Hematopoietic multipotent progenitor cell treated with erythropoietin and hydrocortisone succinate and interleukin-3 and kit ligand, for 15 days (in vitro differentiated cells): ENCODE measurements at regions not wholly inside any gene's neighbourhood (a gene's known extent, or its start where the extent isn't known, plus 50 kb on each side); places are given as distances from the start of the nearest gene placed in this dataset.
"Not testable (repeated sequence)": the region's sequence is repeated elsewhere in the genome, so short reads cannot be mapped to it uniquely, and the experiment has no call there.

Experiments
- DNase-seq: peaks from one replicate; pipeline ENCODE4 v3.0.0-alpha.2; 2015; ENCODE audit warnings: low spot score

- no peak for DNase-seq
These were observed 62.7 kb upstream of the PELI2 start for GRCh38 chr14:56055511-56055910.

- DNase-seq = no peak
These were observed 62.2 kb upstream of the PELI2 start for GRCh38 chr14:56056031-56056430.

- no peak for DNase-seq
These were observed 61.0 kb upstream of the PELI2 start for GRCh38 chr14:56057071-56057741.

GRCh38 chr14:56057767-56058166 lies 60.4 kb upstream of the PELI2 start:
- DNase-seq = no peak

GRCh38 chr14:56059054-56059453 lies 59.2 kb upstream of the PELI2 start:
- DNase-seq = no peak

- no peak for DNase-seq
These were observed 57.2 kb upstream of the PELI2 start for GRCh38 chr14:56061051-56061450.

- DNase-seq = no peak
These were observed 55.1 kb upstream of the PELI2 start for GRCh38 chr14:56063131-56063530.

GRCh38 chr14:56064513-56064912 lies 53.7 kb upstream of the PELI2 start:
- no peak for DNase-seq

GRCh38 chr14:56065199-56065598 lies 53.0 kb upstream of the PELI2 start:
- DNase-seq = not testable (repeated sequence)

GRCh38 chr14:56065621-56066290 lies 52.5 kb upstream of the PELI2 start:
- no peak for DNase-seq
